ENCODE measurements at regions not wholly inside any gene's neighbourhood (a gene's known extent, or its start where the extent isn't known, plus 50 kb on each side); places are given as distances from the start of the nearest gene placed in this dataset.

DNA sequence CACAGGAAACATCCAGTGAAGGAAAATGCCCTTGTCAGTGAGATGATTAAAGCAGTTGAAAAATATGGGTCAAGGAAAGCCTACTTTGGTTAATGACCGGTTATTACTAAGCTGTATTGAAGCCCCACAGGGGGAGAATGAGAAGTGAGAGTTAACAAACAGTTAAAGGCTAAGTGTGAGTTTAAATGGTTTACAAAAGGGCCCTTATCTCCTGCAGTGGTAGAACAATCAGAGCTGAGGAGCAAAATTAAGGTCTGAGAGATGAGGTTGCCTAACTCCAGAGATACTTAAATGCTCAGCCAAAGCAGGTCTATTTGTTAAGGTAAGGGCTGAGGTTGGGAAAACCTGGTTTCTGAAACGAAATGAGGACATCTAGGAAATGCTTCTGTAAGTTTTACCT is 75.1 kb upstream of the FER start:
- no peak overlapping the region for H3K27ac ChIP-seq (ENCODE audit: low read depth, low read length)
- no peak overlapping the region for H3K4me2 ChIP-seq (ENCODE audit: low read depth, low read length, poor library complexity, severe bottlenecking)
- H3K79me2 ChIP-seq (ENCODE audit: insufficient read depth, low read length), result no peaks in the 10 kb centered on the region
- H2AFZ ChIP-seq (ENCODE audit: low read depth, low read length, severe bottlenecking), result no peak overlapping the region
- no peaks in the 10 kb centered on the region for H3K9me2 ChIP-seq (replicated peaks; ENCODE audit: insufficient read depth, low read length)
- TF ChIP-seq EZH2phosphoT487 (conservative IDR thresholded peaks at IDR 0.05; ENCODE audit: low read length) (no peak), CTCF (IDR thresholded peaks at IDR 0.05; ENCODE audit: insufficient read depth, low read length, poor library complexity, severe bottlenecking) (no peak)
- H3K4me3 ChIP-seq (ENCODE audit: insufficient read depth, low read length, poor library complexity, severe bottlenecking), result no peak overlapping the region
- no peaks in the 10 kb centered on the region for H4K20me1 ChIP-seq (ENCODE audit: low read depth, low read length)
- H3K27me3 ChIP-seq (ENCODE audit: low read length), result no peaks in the 10 kb centered on the region
- H3K9me3 ChIP-seq (ENCODE audit: insufficient read depth, low read length), result no peaks in the 10 kb centered on the region
- H3F3A ChIP-seq (ENCODE audit: insufficient read depth), result no peaks in the 10 kb centered on the region
- H3K9ac ChIP-seq (ENCODE audit: low read length), result no peak overlapping the region
- H3K36me3 ChIP-seq (ENCODE audit: low read length), result no peaks in the 10 kb centered on the region

- Histone ChIP-seq H3K9me2 (replicated peaks; ENCODE audit: insufficient read depth, low read length) (no peaks in the 10 kb centered on the region), H3K9me3 (ENCODE audit: insufficient read depth, low read length) (no peaks in the 10 kb centered on the region), H3K4me2 (ENCODE audit: low read depth, low read length, poor library complexity, severe bottlenecking) (no peak overlapping the region), H3K9ac (ENCODE audit: low read length) (no peak overlapping the region), H3K36me3 (ENCODE audit: low read length) (no peaks in the 10 kb centered on the region), H4K20me1 (ENCODE audit: low read depth, low read length) (no peaks in the 10 kb centered on the region), H2AFZ (ENCODE audit: low read depth, low read length, severe bottlenecking) (no peak overlapping the region), H3F3A (ENCODE audit: insufficient read depth) (no peaks in the 10 kb centered on the region), H3K79me2 (ENCODE audit: insufficient read depth, low read length) (no peaks in the 10 kb centered on the region), H3K27ac (ENCODE audit: low read depth, low read length) (no peak overlapping the region), H3K27me3 (ENCODE audit: low read length) (no peaks in the 10 kb centered on the region), H3K4me3 (ENCODE audit: insufficient read depth, low read length, poor library complexity, severe bottlenecking) (no peak overlapping the region)
- TF ChIP-seq EZH2phosphoT487 (conservative IDR thresholded peaks at IDR 0.05; ENCODE audit: low read length) (no peak), CTCF (IDR thresholded peaks at IDR 0.05; ENCODE audit: insufficient read depth, low read length, poor library complexity, severe bottlenecking) (no peak)
These were observed 77.0 kb upstream of the FER start for GRCh38 chr5:108670591-108671289.

DNA sequence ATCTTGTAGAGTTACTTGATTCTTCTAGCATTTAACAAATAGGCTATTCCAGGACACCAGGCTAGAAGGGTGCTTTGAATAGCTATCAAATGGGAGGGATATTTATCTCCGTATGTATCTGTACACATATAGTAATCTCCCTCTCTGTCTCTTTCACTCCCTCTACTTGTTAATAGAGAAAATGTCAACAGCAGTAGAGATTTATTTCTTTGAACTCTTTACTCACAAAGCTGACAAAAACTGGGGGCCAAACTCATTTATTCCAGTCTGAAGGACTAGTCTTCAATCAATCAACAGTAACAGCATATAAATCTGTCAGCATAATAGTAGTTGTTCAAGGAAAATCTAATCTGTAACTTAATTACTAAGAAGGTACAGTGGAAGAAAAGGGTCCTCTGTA is 78.2 kb upstream of the FER start:
- no peak overlapping the region for H3K9ac ChIP-seq (ENCODE audit: low read length)
- H3K36me3 ChIP-seq (ENCODE audit: low read length), result no peaks in the 10 kb centered on the region
- H3K9me3 ChIP-seq (ENCODE audit: insufficient read depth, low read length), result no peaks in the 10 kb centered on the region
- H4K20me1 ChIP-seq (ENCODE audit: low read depth, low read length), result no peaks in the 10 kb centered on the region
- no peaks in the 10 kb centered on the region for H3K9me2 ChIP-seq (replicated peaks; ENCODE audit: insufficient read depth, low read length)
- no peak overlapping the region for H2AFZ ChIP-seq (ENCODE audit: low read depth, low read length, severe bottlenecking)
- H3K27me3 ChIP-seq (ENCODE audit: low read length), result no peaks in the 10 kb centered on the region
- no peaks in the 10 kb centered on the region for H3K79me2 ChIP-seq (ENCODE audit: insufficient read depth, low read length)
- no peaks in the 10 kb centered on the region for H3F3A ChIP-seq (ENCODE audit: insufficient read depth)
- no peak overlapping the region for H3K4me3 ChIP-seq (ENCODE audit: insufficient read depth, low read length, poor library complexity, severe bottlenecking)
- H3K27ac ChIP-seq (ENCODE audit: low read depth, low read length), result no peak overlapping the region
- no peak overlapping the region for H3K4me2 ChIP-seq (ENCODE audit: low read depth, low read length, poor library complexity, severe bottlenecking)
- TF ChIP-seq CTCF (IDR thresholded peaks at IDR 0.05; ENCODE audit: insufficient read depth, low read length, poor library complexity, severe bottlenecking) (no peak), EZH2phosphoT487 (conservative IDR thresholded peaks at IDR 0.05; ENCODE audit: low read length) (no peak)

All from SU-DHL-6 (cell line).